Astrocyte (in vitro differentiated cells and primary cell): ENCODE measurements at regions not wholly inside any gene's neighbourhood (a gene's known extent, or its start where the extent isn't known, plus 50 kb on each side); places are given as distances from the start of the nearest gene placed in this dataset.
"Not testable (repeated sequence)": the region's sequence is repeated elsewhere in the genome, so short reads cannot be mapped to it uniquely, and the experiment has no call there.

ENCODE experiments used
- DNase-seq: peaks from one replicate; pipeline ENCODE4 v3.0.0-alpha.2; 2010; ENCODE audit warnings: low read depth
- FAIRE-seq: peaks from 2 replicates; lab custom pipeline; 2011; peaks lifted over from hg19 to GRCh38; lab: Jason Lieb, UNC
- H2AFZ ChIP-seq: 2 replicates; pipeline ENCODE4 v1.6.0; 2012; ENCODE audit warnings: low read depth, low read length, inconsistent platforms
- H3K27ac ChIP-seq: 2 replicates; pipeline ENCODE4 v1.5.1; 2011; ENCODE audit warnings: low read depth, low read length, inconsistent platforms
- H3K27me3 ChIP-seq: 2 replicates; pipeline ENCODE4 v1.6.0; 2011; ENCODE audit warnings: low read length, inconsistent platforms; ENCODE audit not compliant: insufficient read depth
- H3K36me3 ChIP-seq: 2 replicates; pipeline ENCODE4 v1.5.1; 2011; ENCODE audit warnings: low read length, inconsistent platforms; ENCODE audit not compliant: insufficient read depth
- H3K4me1 ChIP-seq: 2 replicates; pipeline ENCODE4 v1.5.1; 2011; ENCODE audit warnings: low read length, inconsistent platforms; ENCODE audit not compliant: insufficient read depth
- H3K4me2 ChIP-seq: 2 replicates; pipeline ENCODE4 v1.6.0; 2012; ENCODE audit warnings: low read length, inconsistent platforms
- H3K4me3 ChIP-seq: 2 replicates; pipeline ENCODE4 v1.5.1; 2011; ENCODE audit warnings: low read depth, mild to moderate bottlenecking, low read length, inconsistent platforms; ENCODE audit not compliant: insufficient read depth
- H3K79me2 ChIP-seq: 2 replicates; pipeline ENCODE4 v1.6.0; 2012; ENCODE audit warnings: mild to moderate bottlenecking, low read length, inconsistent platforms; ENCODE audit not compliant: insufficient read depth
- H3K9ac ChIP-seq: 2 replicates; pipeline ENCODE4 v1.6.0; 2012; ENCODE audit warnings: mild to moderate bottlenecking, low read length, inconsistent platforms
- H3K9me3 ChIP-seq: 2 replicates; pipeline ENCODE4 v1.5.1; 2012; ENCODE audit warnings: low read depth, mild to moderate bottlenecking, low read length, inconsistent platforms; ENCODE audit not compliant: insufficient read depth
- H4K20me1 ChIP-seq: 2 replicates; pipeline ENCODE4 v1.6.0; 2012; ENCODE audit warnings: low read length, inconsistent platforms; ENCODE audit not compliant: insufficient read depth
- H3K27ac Mint-ChIP-seq: one replicate; pipeline ENCODE4 v1.8.0; 2021; ENCODE audit warnings: mild to moderate bottlenecking, mixed read lengths; ENCODE audit not compliant: unreplicated experiment
- H3K27me3 Mint-ChIP-seq: one replicate; pipeline ENCODE4 v1.8.0; 2021; ENCODE audit warnings: low read depth, mixed read lengths; ENCODE audit not compliant: unreplicated experiment
- H3K36me3 Mint-ChIP-seq: one replicate; pipeline ENCODE4 v1.8.0; 2021; ENCODE audit warnings: low read depth, mixed read lengths; ENCODE audit not compliant: unreplicated experiment
- H3K4me1 Mint-ChIP-seq: one replicate; pipeline ENCODE4 v1.8.0; 2021; ENCODE audit warnings: low read depth, mixed read lengths; ENCODE audit not compliant: unreplicated experiment
- H3K4me3 Mint-ChIP-seq: one replicate; pipeline ENCODE4 v1.8.0; 2021; ENCODE audit warnings: mild to moderate bottlenecking, moderate library complexity, mixed read lengths; ENCODE audit not compliant: unreplicated experiment
- H3K9me3 Mint-ChIP-seq: one replicate; pipeline ENCODE4 v1.8.0; 2021; ENCODE audit warnings: mild to moderate bottlenecking, mixed read lengths; ENCODE audit not compliant: unreplicated experiment

GRCh38 chr20:29096695-29097094 is 2160.8 kb upstream of the DEFB115 start:
- H3K27me3 Mint-ChIP-seq, H2AFZ ChIP-seq, H3K27ac Mint-ChIP-seq, H3K36me3 ChIP-seq, H3K27me3 ChIP-seq, H3K9me3 ChIP-seq, H3K9me3 Mint-ChIP-seq, H3K27ac ChIP-seq, H3K79me2 ChIP-seq, H3K4me1 Mint-ChIP-seq, H3K4me3 ChIP-seq, DNase-seq, H3K4me1 ChIP-seq, H4K20me1 ChIP-seq, H3K4me3 Mint-ChIP-seq, H3K4me2 ChIP-seq, FAIRE-seq, H3K36me3 Mint-ChIP-seq, H3K9ac ChIP-seq: not testable (repeated sequence)

GRCh38 chr20:29107884-29108283 is 2149.6 kb upstream of the DEFB115 start:
- not testable (repeated sequence) for DNase-seq, H2AFZ ChIP-seq, H4K20me1 ChIP-seq, H3K79me2 ChIP-seq, H3K4me1 ChIP-seq, H3K4me1 Mint-ChIP-seq, H3K4me2 ChIP-seq, FAIRE-seq, H3K27me3 Mint-ChIP-seq, H3K9ac ChIP-seq, H3K9me3 ChIP-seq, H3K27ac ChIP-seq, H3K27ac Mint-ChIP-seq, H3K27me3 ChIP-seq, H3K36me3 Mint-ChIP-seq, H3K36me3 ChIP-seq, H3K4me3 ChIP-seq, H3K4me3 Mint-ChIP-seq
- peaks cover 15% of the 10 kb centered on the region for H3K9me3 Mint-ChIP-seq

GRCh38 chr20:29109386-29109785 is 2148.1 kb upstream of the DEFB115 start:
- H3K4me3 ChIP-seq, H3K9ac ChIP-seq, H3K27me3 Mint-ChIP-seq, H3K27me3 ChIP-seq, H3K27ac Mint-ChIP-seq, H4K20me1 ChIP-seq, H3K36me3 Mint-ChIP-seq, H3K36me3 ChIP-seq, H3K27ac ChIP-seq, H3K4me1 Mint-ChIP-seq, FAIRE-seq, H2AFZ ChIP-seq, H3K4me2 ChIP-seq, H3K4me1 ChIP-seq, H3K4me3 Mint-ChIP-seq, H3K9me3 ChIP-seq, H3K79me2 ChIP-seq, DNase-seq: not testable (repeated sequence)
- peaks cover 12% of the 10 kb centered on the region for H3K9me3 Mint-ChIP-seq

GRCh38 chr20:29115097-29115496 is 2142.4 kb upstream of the DEFB115 start:
- not testable (repeated sequence) for H4K20me1 ChIP-seq, H3K79me2 ChIP-seq, H2AFZ ChIP-seq, H3K4me1 Mint-ChIP-seq, H3K4me3 ChIP-seq, H3K9me3 ChIP-seq, H3K27me3 Mint-ChIP-seq, DNase-seq, H3K27ac Mint-ChIP-seq, H3K9ac ChIP-seq, H3K27ac ChIP-seq, FAIRE-seq, H3K4me1 ChIP-seq, H3K4me2 ChIP-seq, H3K4me3 Mint-ChIP-seq, H3K36me3 ChIP-seq, H3K36me3 Mint-ChIP-seq, H3K27me3 ChIP-seq
- peaks cover 11% of the 10 kb centered on the region for H3K9me3 Mint-ChIP-seq
